NCI-H345 treated with DMSO at 0.1 percent for 48 hours (cell line): ENCODE measurements at regions not wholly inside any gene's neighbourhood (a gene's known extent, or its start where the extent isn't known, plus 50 kb on each side); places are given as distances from the start of the nearest gene placed in this dataset.
"Not testable (repeated sequence)": the region's sequence is repeated elsewhere in the genome, so short reads cannot be mapped to it uniquely, and the experiment has no call there.

Experiments
- DNase-seq: peaks from one replicate; lab custom pipeline; 2025; ENCODE audit not compliant: unreplicated experiment; lab: John Stamatoyannopoulos, UW

- DNase-seq: no peak
Measured at GRCh38 chrX:118212817-118213183, 96.2 kb upstream of the KLHL13 start.

GRCh38 chrX:118215346-118215745, 98.7 kb upstream of the KLHL13 start:
- DNase-seq: no peak

- DNase-seq: no peak
Measured at GRCh38 chrX:118216087-118216486, 99.5 kb upstream of the KLHL13 start.

GRCh38 chrX:118216509-118216908, 99.9 kb upstream of the KLHL13 start:
- DNase-seq: peak; percentile 79

GRCh38 chrX:118218079-118218478, 101.5 kb upstream of the KLHL13 start:
- no peak for DNase-seq

- DNase-seq: no peak
Measured at GRCh38 chrX:118218940-118219339, 102.3 kb upstream of the KLHL13 start.

GRCh38 chrX:118219866-118220265, 103.3 kb upstream of the KLHL13 start:
- no peak for DNase-seq

GRCh38 chrX:118220509-118220908, 103.9 kb upstream of the KLHL13 start:
- DNase-seq: peak; percentile 24

- DNase-seq: peak; percentile 27
Measured at GRCh38 chrX:118221270-118221669, 104.7 kb upstream of the KLHL13 start.

- DNase-seq: no peak
Measured at GRCh38 chrX:118221733-118222132, 105.1 kb upstream of the KLHL13 start.

GRCh38 chrX:118222421-118222820, 105.8 kb upstream of the KLHL13 start:
- DNase-seq: no peak

- DNase-seq: peak; percentile 47
Measured at GRCh38 chrX:118225711-118226428, 109.3 kb upstream of the KLHL13 start.

- no peak for DNase-seq
Measured at GRCh38 chrX:118228041-118228440, 111.4 kb upstream of the KLHL13 start.

GRCh38 chrX:118228456-118228855, 111.8 kb upstream of the KLHL13 start:
- no peak for DNase-seq

GRCh38 chrX:118231464-118231863, 114.4 kb upstream of the WDR44 start:
- DNase-seq: no peak

- DNase-seq: no peak
Measured at GRCh38 chrX:118239178-118239870, 106.6 kb upstream of the WDR44 start.

GRCh38 chrX:118239913-118240698, 105.8 kb upstream of the WDR44 start:
- DNase-seq: no peak

- not testable (repeated sequence) for DNase-seq
Measured at GRCh38 chrX:118246961-118247360, 98.9 kb upstream of the WDR44 start.

- no peak for DNase-seq
Measured at GRCh38 chrX:118249146-118249545, 96.8 kb upstream of the WDR44 start.

GRCh38 chrX:118250445-118250844, 95.5 kb upstream of the WDR44 start:
- no peak for DNase-seq

- no peak for DNase-seq
Measured at GRCh38 chrX:118251271-118251670, 94.6 kb upstream of the WDR44 start.

- no peak for DNase-seq
Measured at GRCh38 chrX:118252967-118253366, 92.9 kb upstream of the WDR44 start.
